Tibial nerve (tissue), 4 donors: ENCODE measurements at regions not wholly inside any gene's neighbourhood (a gene's known extent, or its start where the extent isn't known, plus 50 kb on each side); places are given as distances from the start of the nearest gene placed in this dataset.

Experiments used
- DNase-seq, 2 donors: peaks; one replicate each; pipeline ENCODE4 v3.0.0-alpha.2; 2019; ENCODE audit warnings: low spot score in 2 of 2
- H3K27ac ChIP-seq, 4 donors: fragments of 200-600 bp; sonication (generic) in 3 of 4; one replicate each; pipeline ENCODE4 v1.5.1; 2017 to 2019; ENCODE audit warnings: mild to moderate bottlenecking in 1 of 4
- H3K27me3 ChIP-seq, 2 donors: fragments of 200-600 bp; sonication (generic) in 1 of 2; one replicate each; pipeline versions ENCODE4 v1.5.1 to v1.6.0; 2017 to 2019
- H3K36me3 ChIP-seq, 3 donors: fragments of 200-600 bp; sonication (generic); one replicate each; pipeline ENCODE4 v1.5.1; 2018 to 2019
- H3K4me1 ChIP-seq, 4 donors: fragments of 200-600 bp; sonication (generic) in 3 of 4; one replicate each; pipeline ENCODE4 v1.5.1; 2017 to 2019
- H3K4me3 ChIP-seq, 4 donors: fragments of 200-600 bp; sonication (generic) in 3 of 4; one replicate each; pipeline ENCODE4 v1.5.1; 2017 to 2019; ENCODE audit warnings: mild to moderate bottlenecking in 1 of 4, moderate library complexity in 1 of 4
- H3K9me3 ChIP-seq, 4 donors: fragments of 200-600 bp; sonication (generic) in 3 of 4; one replicate each; pipeline ENCODE4 v1.5.1; 2017 to 2019
- EP300 ChIP-seq, 2 donors: sonication (generic); formaldehyde crosslinking; IDR thresholded peaks; one replicate each; pipeline ENCODE4 v1.6.1; 2017; ENCODE audit warnings: antibody characterized with exemption in 2 of 2, mild to moderate bottlenecking in 1 of 2
- POLR2A ChIP-seq, 2 donors: fragments of 450-650 bp; IDR thresholded peaks; one replicate each; pipeline ENCODE4 v1.6.1; 2017; ENCODE audit warnings: antibody characterized with exemption in 2 of 2, mild to moderate bottlenecking in 2 of 2, moderate library complexity in 2 of 2
- WGBS, 2 donors: methylation state at CpG; one replicate each; pipeline ENCODE4 v1.1.5; 2018; 5-methylcytosine and 5-hydroxymethylcytosine counted together
- TF ChIP-seq, protein P1 (sequence below), 5 experiments: fragments of 200-600 bp in 3 of 5; fragments of 450-650 bp in 2 of 5; sonication (generic) in 3 of 5; IDR thresholded peaks; one replicate each; pipeline ENCODE4 v1.5.1; 2016 to 2019; ENCODE audit warnings: antibody characterized with exemption in 5 of 5, mild to moderate bottlenecking in 3 of 5, moderate library complexity in 2 of 5

DNA sequence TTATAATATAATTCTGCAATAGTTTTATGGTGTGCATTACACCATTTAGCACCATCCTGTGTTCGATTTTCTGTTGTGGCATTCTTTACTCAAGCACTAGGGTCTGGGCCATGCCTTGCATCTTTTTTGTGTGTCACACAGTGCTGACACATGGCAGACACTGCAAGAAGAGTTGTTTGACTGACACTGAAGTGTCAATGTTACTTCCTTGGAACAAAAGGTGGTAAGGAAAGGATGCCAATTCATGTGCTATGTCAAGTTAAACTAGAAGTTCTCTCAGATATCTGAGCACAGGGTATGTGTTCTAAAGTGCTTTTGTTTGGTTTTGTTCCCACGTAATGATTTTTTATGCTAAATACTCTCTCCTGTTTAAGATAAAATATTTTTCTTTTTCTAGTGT, 102.5 kb upstream of the UNC13C start:
- H3K4me1 ChIP-seq = no peaks in the 10 kb centered on the region
- no peaks in the 10 kb centered on the region for H3K27me3 ChIP-seq
- H3K4me3 ChIP-seq = no peak overlapping the region
- no peaks in the 10 kb centered on the region for H3K9me3 ChIP-seq
- TF ChIP-seq POLR2A (IDR thresholded peaks at IDR 0.05) (no peak), EP300 (IDR thresholded peaks at IDR 0.05) (no peak)
- TF ChIP-seq, protein P1, sequence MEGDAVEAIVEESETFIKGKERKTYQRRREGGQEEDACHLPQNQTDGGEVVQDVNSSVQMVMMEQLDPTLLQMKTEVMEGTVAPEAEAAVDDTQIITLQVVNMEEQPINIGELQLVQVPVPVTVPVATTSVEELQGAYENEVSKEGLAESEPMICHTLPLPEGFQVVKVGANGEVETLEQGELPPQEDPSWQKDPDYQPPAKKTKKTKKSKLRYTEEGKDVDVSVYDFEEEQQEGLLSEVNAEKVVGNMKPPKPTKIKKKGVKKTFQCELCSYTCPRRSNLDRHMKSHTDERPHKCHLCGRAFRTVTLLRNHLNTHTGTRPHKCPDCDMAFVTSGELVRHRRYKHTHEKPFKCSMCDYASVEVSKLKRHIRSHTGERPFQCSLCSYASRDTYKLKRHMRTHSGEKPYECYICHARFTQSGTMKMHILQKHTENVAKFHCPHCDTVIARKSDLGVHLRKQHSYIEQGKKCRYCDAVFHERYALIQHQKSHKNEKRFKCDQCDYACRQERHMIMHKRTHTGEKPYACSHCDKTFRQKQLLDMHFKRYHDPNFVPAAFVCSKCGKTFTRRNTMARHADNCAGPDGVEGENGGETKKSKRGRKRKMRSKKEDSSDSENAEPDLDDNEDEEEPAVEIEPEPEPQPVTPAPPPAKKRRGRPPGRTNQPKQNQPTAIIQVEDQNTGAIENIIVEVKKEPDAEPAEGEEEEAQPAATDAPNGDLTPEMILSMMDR (IDR thresholded peaks at IDR 0.05) = no peak
- 75 to 77% methylated on average over 2 of the region's 2 CpGs for WGBS, 2 donors
- no peak overlapping the region for H3K27ac ChIP-seq
- H3K36me3 ChIP-seq = no peaks in the 10 kb centered on the region
- no peak for DNase-seq

DNA sequence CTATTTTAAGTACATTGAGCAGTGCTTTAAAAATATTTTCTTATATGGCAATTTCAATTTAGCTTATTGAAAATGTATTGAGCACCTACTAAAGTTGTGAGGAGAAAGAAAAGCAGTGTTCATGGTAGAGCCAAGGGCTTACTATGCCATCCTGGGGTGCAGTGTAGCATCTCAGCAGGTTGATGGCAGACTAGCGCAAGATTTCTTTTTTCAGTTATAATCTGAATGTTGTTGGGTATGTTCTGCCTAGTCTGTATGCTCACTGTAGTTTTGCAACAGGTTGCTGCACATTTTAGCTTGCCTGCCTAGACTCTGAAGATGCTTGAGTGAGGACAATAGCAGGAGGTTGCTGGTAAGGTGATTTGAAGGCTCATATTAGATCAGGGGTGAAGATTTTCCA, 103.1 kb upstream of the UNC13C start:
- 90 to 100% methylated on average over 1 of the region's 1 CpG for WGBS, 2 donors
- Histone ChIP-seq H3K4me1 (no peaks in the 10 kb centered on the region), H3K9me3 (no peaks in the 10 kb centered on the region), H3K27me3 (no peaks in the 10 kb centered on the region), H3K36me3 (no peaks in the 10 kb centered on the region), H3K27ac (no peak overlapping the region), H3K4me3 (no peak overlapping the region)
- no peak for TF ChIP-seq EP300 (IDR thresholded peaks at IDR 0.05)
- no peak for TF ChIP-seq POLR2A (IDR thresholded peaks at IDR 0.05)
- TF ChIP-seq, protein P1 (IDR thresholded peaks at IDR 0.05) = no peak
- no peak for DNase-seq

DNA sequence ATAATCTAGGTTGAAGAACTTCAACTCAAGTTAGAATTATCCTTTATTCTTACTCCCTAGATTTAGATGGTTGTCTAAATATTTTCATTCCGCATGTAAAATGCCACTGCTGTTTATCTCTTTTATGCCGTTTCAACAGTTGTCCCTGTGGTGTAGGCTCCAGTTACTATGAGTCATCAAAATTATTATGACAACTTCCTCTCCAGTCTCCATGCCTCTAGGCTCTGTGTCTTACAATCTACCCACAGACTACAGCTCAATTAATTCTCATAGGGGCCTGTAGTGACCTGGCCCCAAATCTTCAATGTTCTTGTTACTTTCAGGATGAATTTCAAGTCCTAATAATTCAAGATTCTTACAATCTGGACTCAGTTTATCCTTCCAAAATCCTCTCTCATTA, 105.8 kb upstream of the UNC13C start:
- no peaks in the 10 kb centered on the region for H3K36me3 ChIP-seq
- DNase-seq = no peak
- no peak overlapping the region for H3K4me3 ChIP-seq
- TF ChIP-seq EP300 (IDR thresholded peaks at IDR 0.05) (no peak), POLR2A (IDR thresholded peaks at IDR 0.05) (no peak)
- TF ChIP-seq, protein P1 (IDR thresholded peaks at IDR 0.05) = no peak
- H3K9me3 ChIP-seq = no peaks in the 10 kb centered on the region
- H3K27me3 ChIP-seq = no peaks in the 10 kb centered on the region
- no peaks in the 10 kb centered on the region for H3K4me1 ChIP-seq
- WGBS, 2 donors = 42 to 50% methylated on average over 2 of the region's 2 CpGs
- H3K27ac ChIP-seq = no peak overlapping the region

DNA sequence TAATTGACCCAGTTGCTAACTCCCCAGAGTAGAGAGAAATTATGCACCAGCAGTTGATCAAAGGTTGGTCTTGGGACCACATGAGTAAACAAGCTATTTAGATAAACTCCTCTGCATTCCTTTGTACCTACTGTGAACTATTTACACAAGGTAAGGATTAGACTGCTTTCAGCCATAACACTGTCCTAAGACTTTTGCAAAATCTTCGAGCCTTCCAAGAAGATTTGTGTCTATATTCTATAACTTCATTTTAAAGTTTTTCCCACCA, 108.5 kb upstream of the UNC13C start:
- H3K9me3 ChIP-seq = no peaks in the 10 kb centered on the region

DNA sequence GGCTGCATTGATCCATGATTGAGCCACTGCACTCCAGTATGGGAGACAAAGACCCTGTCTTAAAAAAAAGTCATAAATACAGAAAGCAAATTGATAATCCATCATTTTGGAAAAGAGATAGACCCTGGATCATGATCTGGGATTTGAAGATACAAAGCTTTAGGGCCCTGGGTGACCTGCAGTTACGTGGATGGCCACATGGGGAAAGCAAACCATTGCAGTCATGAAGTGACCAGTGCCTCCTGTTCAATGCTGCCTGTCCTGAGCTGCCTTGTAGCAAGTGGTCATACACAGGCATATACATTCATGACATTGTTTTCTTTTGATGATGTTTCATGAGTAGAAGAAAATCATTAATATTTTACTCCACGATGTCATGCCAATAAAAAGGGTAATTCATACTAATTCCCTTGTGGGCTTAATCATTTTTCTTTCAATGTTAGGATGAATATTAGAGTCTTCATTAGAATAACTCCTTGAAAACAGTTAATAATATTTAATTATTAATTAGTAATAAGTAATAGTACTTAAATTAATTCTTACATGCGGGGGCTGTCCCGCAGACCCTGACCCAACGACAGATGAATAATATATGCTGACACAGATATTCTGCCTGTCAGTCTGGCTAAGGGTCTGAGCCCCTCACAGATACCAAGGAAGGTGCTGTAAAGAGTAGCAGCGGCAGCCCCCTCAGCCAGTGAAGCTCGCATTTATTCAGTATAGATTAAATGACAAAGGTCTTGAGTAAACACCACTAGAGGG, 109.0 kb upstream of the UNC13C start:
- Histone ChIP-seq H3K4me3 (no peak overlapping the region), H3K9me3 (no peaks in the 10 kb centered on the region), H3K4me1 (no peaks in the 10 kb centered on the region), H3K36me3 (no peaks in the 10 kb centered on the region), H3K27me3 (no peaks in the 10 kb centered on the region), H3K27ac (no peak overlapping the region)
- no peak for DNase-seq
- 90 to 94% methylated on average over 7 of the region's 7 CpGs for WGBS, 2 donors
- TF ChIP-seq, protein P1 (IDR thresholded peaks at IDR 0.05) = no peak
- no peak for TF ChIP-seq EP300 (IDR thresholded peaks at IDR 0.05)
- TF ChIP-seq POLR2A (IDR thresholded peaks at IDR 0.05) = no peak

More for the DNA sequence above, 108.5 kb upstream of the UNC13C start:
- 44 to 65% methylated on average over 1 of the region's 1 CpG for WGBS, 2 donors
- DNase-seq = no peak
- Histone ChIP-seq H3K27me3 (no peaks in the 10 kb centered on the region), H3K36me3 (no peaks in the 10 kb centered on the region), H3K4me3 (no peak overlapping the region), H3K4me1 (no peaks in the 10 kb centered on the region), H3K27ac (no peak overlapping the region)
- TF ChIP-seq POLR2A (IDR thresholded peaks at IDR 0.05) (no peak), EP300 (IDR thresholded peaks at IDR 0.05) (no peak)
- TF ChIP-seq, protein P1 (IDR thresholded peaks at IDR 0.05) = no peak
